Body of pancreas (tissue), 4 donors: ENCODE measurements at regions not wholly inside any gene's neighbourhood (a gene's known extent, or its start where the extent isn't known, plus 50 kb on each side); places are given as distances from the start of the nearest gene placed in this dataset.

Experiments
- POLR2A ChIP-seq, 3 donors: fragments of 450-650 bp; IDR thresholded peaks; one replicate each; pipeline ENCODE4 v1.6.1; 2016; ENCODE audit warnings: antibody characterized with exemption in 3 of 3, mild to moderate bottlenecking in 2 of 3
- TF ChIP-seq, protein P1 (sequence below), 7 experiments: fragments of 450-650 bp in 4 of 7; fragments of 200-600 bp in 3 of 7; sonication (generic) in 3 of 7; IDR thresholded peaks; one replicate each; pipeline ENCODE4 v1.5.1; 2016 to 2019; ENCODE audit warnings: antibody characterized with exemption in 7 of 7

DNA sequence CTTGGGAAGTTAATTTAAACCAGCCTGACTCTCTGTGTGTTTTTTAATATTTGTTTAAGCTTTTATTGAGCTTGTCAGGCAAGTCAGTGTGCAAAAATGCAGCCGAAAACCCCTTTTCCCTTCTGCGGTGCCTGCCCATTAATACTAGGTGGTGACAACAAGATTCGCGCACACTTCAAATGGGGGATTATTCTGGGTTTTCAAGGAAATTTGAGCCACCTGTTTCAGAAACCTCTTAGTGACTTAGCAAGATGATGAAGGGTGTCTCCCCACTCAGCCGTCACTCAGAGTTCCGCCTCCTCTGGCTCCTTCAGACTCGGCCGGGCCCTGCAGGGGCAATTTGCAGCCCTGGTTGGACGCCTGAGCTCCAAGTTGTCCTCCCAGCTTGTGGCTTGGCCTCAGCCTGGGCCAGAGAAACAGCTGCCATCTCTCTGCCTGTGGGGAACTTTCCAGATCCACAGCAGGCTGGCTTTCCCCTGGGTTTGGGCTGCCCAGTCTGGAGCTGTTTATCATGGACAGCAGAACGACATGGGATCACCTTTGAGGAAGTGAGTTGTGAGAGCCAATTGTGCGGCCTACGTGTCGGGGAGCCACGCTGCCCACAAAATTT is 75.9 kb downstream of the SPRY4 start:
- TF ChIP-seq, protein P1, sequence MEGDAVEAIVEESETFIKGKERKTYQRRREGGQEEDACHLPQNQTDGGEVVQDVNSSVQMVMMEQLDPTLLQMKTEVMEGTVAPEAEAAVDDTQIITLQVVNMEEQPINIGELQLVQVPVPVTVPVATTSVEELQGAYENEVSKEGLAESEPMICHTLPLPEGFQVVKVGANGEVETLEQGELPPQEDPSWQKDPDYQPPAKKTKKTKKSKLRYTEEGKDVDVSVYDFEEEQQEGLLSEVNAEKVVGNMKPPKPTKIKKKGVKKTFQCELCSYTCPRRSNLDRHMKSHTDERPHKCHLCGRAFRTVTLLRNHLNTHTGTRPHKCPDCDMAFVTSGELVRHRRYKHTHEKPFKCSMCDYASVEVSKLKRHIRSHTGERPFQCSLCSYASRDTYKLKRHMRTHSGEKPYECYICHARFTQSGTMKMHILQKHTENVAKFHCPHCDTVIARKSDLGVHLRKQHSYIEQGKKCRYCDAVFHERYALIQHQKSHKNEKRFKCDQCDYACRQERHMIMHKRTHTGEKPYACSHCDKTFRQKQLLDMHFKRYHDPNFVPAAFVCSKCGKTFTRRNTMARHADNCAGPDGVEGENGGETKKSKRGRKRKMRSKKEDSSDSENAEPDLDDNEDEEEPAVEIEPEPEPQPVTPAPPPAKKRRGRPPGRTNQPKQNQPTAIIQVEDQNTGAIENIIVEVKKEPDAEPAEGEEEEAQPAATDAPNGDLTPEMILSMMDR (IDR thresholded peaks at IDR 0.05), result no peak
- TF ChIP-seq POLR2A (IDR thresholded peaks at IDR 0.05), result no peak
